CD14-positive monocyte (primary cell): ENCODE measurements at regions not wholly inside any gene's neighbourhood (a gene's known extent, or its start where the extent isn't known, plus 50 kb on each side); places are given as distances from the start of the nearest gene placed in this dataset.

Experiments
- DNase-seq, 3 donors: peaks; one replicate each; pipeline ENCODE4 v3.0.0-alpha.2; 2011 to 2022
- H2AFZ ChIP-seq: 2 replicates; pipeline ENCODE4 v1.6.0; 2012; ENCODE audit warnings: mild to moderate bottlenecking, low read depth, low read length, inconsistent platforms; ENCODE audit not compliant: insufficient read depth, poor library complexity, severe bottlenecking
- H3K27ac ChIP-seq, 2 donors: 1 replicate in 1 of 2; 2 replicates in 1 of 2; pipeline ENCODE4 v1.5.1; 2012 to 2013; ENCODE audit warnings: low read length in 2 of 2, control low read depth in 1 of 2, inconsistent platforms in 1 of 2, low read depth in 1 of 2, mild to moderate bottlenecking in 1 of 2
- H3K27me3 ChIP-seq, 2 donors: one replicate each; pipeline versions ENCODE4 v1.6.0 to v1.6.1; 2011 to 2013; ENCODE audit warnings: low read length in 2 of 2; ENCODE audit not compliant: control insufficient read depth in 2 of 2, insufficient read depth in 2 of 2
- H3K36me3 ChIP-seq, 2 donors: replicated peaks in 1 of 2; 1 replicate in 1 of 2; 2 replicates in 1 of 2; pipeline versions ENCODE4 v1.5.1 to v1.6.1; 2012 to 2013; ENCODE audit warnings: low read length in 2 of 2, control low read depth in 1 of 2, inconsistent platforms in 1 of 2, mild to moderate bottlenecking in 1 of 2; ENCODE audit not compliant: insufficient read depth in 2 of 2, control insufficient read depth in 1 of 2
- H3K4me1 ChIP-seq, 2 donors: 1 replicate in 1 of 2; 2 replicates in 1 of 2; pipeline versions ENCODE4 v1.5.1 to v1.6.1; 2012 to 2013; ENCODE audit warnings: low read length in 2 of 2, control low read depth in 1 of 2, inconsistent platforms in 1 of 2, mild to moderate bottlenecking in 1 of 2, moderate library complexity in 1 of 2; ENCODE audit not compliant: insufficient read depth in 2 of 2, control insufficient read depth in 1 of 2
- H3K4me2 ChIP-seq: replicated peaks from 2 replicates; pipeline ENCODE3; 2012; ENCODE audit warnings: low read length, moderate library complexity, mild to moderate bottlenecking; ENCODE audit not compliant: poor library complexity, severe bottlenecking; ENCODE audit errors: extremely low read depth
- H3K4me3 ChIP-seq, 3 experiments: fragments of 200-600 bp in 1 of 3; sonication (generic) in 1 of 3; replicated peaks in 1 of 3; 1 replicate in 2 of 3; 2 replicates in 1 of 3; pipeline ENCODE4 v1.5.1; 2011 to 2013; ENCODE audit warnings: low read length in 3 of 3, mild to moderate bottlenecking in 3 of 3, control low read depth in 2 of 3, low read depth in 2 of 3, inconsistent platforms in 1 of 3, moderate library complexity in 1 of 3
- H3K79me2 ChIP-seq: 2 replicates; pipeline ENCODE4 v1.6.0; 2012; ENCODE audit warnings: mild to moderate bottlenecking, control low read depth, inconsistent platforms, low read length, moderate library complexity; ENCODE audit not compliant: insufficient read depth
- H3K9ac ChIP-seq: 2 replicates; pipeline ENCODE4 v1.6.0; 2017; ENCODE audit warnings: low read length, mild to moderate bottlenecking; ENCODE audit not compliant: insufficient read depth, poor library complexity, severe bottlenecking
- H3K9me3 ChIP-seq, 2 donors: replicated peaks in 1 of 2; 1 replicate in 1 of 2; 2 replicates in 1 of 2; pipeline versions ENCODE4 v1.5.1 to v1.6.1; 2012 to 2013; ENCODE audit warnings: low read length in 2 of 2, control low read depth in 1 of 2; ENCODE audit not compliant: control insufficient read depth in 1 of 2, insufficient read depth in 1 of 2
- H4K20me1 ChIP-seq: 2 replicates; pipeline ENCODE4 v1.6.0; 2012; ENCODE audit warnings: mild to moderate bottlenecking, low read length, control low read depth, moderate library complexity; ENCODE audit not compliant: insufficient read depth
- H3K27ac Mint-ChIP-seq, 7 donors: one replicate each; pipeline ENCODE4 v1.8.0; 2020; ENCODE audit warnings: mild to moderate bottlenecking in 7 of 7, mixed read lengths in 7 of 7, moderate library complexity in 6 of 7, inconsistent platforms in 2 of 7
- H3K27me3 Mint-ChIP-seq, 3 donors: one replicate each; pipeline ENCODE4 v1.8.0; 2021 to 2022; ENCODE audit warnings: low read depth in 3 of 3, mild to moderate bottlenecking in 3 of 3, mixed read lengths in 3 of 3, moderate library complexity in 3 of 3, inconsistent platforms in 1 of 3
- H3K36me3 Mint-ChIP-seq, 2 donors: one replicate each; pipeline ENCODE4 v1.8.0; 2020; ENCODE audit warnings: mixed read lengths in 2 of 2, inconsistent platforms in 1 of 2, mild to moderate bottlenecking in 1 of 2
- H3K4me1 Mint-ChIP-seq: one replicate; pipeline ENCODE4 v1.8.0; 2020; ENCODE audit warnings: mild to moderate bottlenecking, mixed read lengths
- H3K4me3 Mint-ChIP-seq, 2 donors: one replicate each; pipeline ENCODE4 v1.8.0; 2020; ENCODE audit warnings: mild to moderate bottlenecking in 2 of 2, mixed read lengths in 2 of 2, moderate library complexity in 1 of 2
- H3K9me3 Mint-ChIP-seq, 7 donors: one replicate each; pipeline ENCODE4 v1.8.0; 2020 to 2022; ENCODE audit warnings: mixed read lengths in 7 of 7, mild to moderate bottlenecking in 6 of 7, moderate library complexity in 6 of 7, inconsistent platforms in 2 of 7
- CTCF ChIP-seq: fragments of 200-600 bp; IDR thresholded peaks from one replicate; pipeline ENCODE4 v1.8.0; 2022; ENCODE audit warnings: antibody characterized with exemption, mild to moderate bottlenecking
- WGBS: methylation state at CpG from one replicate; pipeline ENCODE4 v1.1.5; 2013; ENCODE audit warnings: missing lambda C conversion rate; ENCODE audit not compliant: insufficient coverage; 5-methylcytosine and 5-hydroxymethylcytosine counted together
- intact Hi-C, 2 donors: fragments of 100-400 bp; cut with micrococcal nuclease; formaldehyde crosslinking; loops; one replicate each; pipeline versions ENCODE4 v1.15.0 to v1.15.1; 2023

- Histone ChIP-seq H3K4me3 (no peak overlapping the region), H3K4me2 (no peak overlapping the region), H3K9me3 (no peaks in the 10 kb centered on the region), H3K79me2 (no peaks in the 10 kb centered on the region), H3K9ac (no peak overlapping the region), H2AFZ (no peak overlapping the region), H3K36me3 (no peaks in the 10 kb centered on the region), H3K27me3 (no peaks in the 10 kb centered on the region), H3K4me1 (no peaks in the 10 kb centered on the region), H4K20me1 (no peaks in the 10 kb centered on the region), H3K27ac (no peak overlapping the region)
- DNase-seq, result no peak
- no peak for TF ChIP-seq CTCF
- intact Hi-C loops, result no loop called here
- Mint-ChIP-seq H3K27me3 (no peaks in the 10 kb centered on the region), H3K4me3 (no peak overlapping the region), H3K27ac (no peak overlapping the region), H3K9me3 (peaks cover 0 to 6% (median 0%) of the 10 kb centered on the region in 7 donors), H3K4me1 (no peaks in the 10 kb centered on the region), H3K36me3 (no peaks in the 10 kb centered on the region)
- WGBS, result no CpG with 5 or more reads among the region's 3 CpGs
Measured at GRCh38 chrX:113195949-113196348, 355.3 kb upstream of the AMOT start.

GRCh38 chrX:113192418-113192817 lies 351.8 kb upstream of the AMOT start:
- Histone ChIP-seq H3K9me3 (peaks cover 12 to 24% of the 10 kb centered on the region in 2 donors), H3K36me3 (no peaks in the 10 kb centered on the region), H3K4me1 (no peaks in the 10 kb centered on the region), H3K4me2 (no peak overlapping the region), H3K4me3 (no peak overlapping the region), H2AFZ (no peak overlapping the region), H3K27me3 (no peaks in the 10 kb centered on the region), H3K79me2 (no peaks in the 10 kb centered on the region), H3K27ac (no peak overlapping the region), H3K9ac (no peak overlapping the region), H4K20me1 (no peaks in the 10 kb centered on the region)
- Mint-ChIP-seq H3K9me3 (peaks cover 0 to 13% (median 7%) of the 10 kb centered on the region in 7 donors), H3K27me3 (no peaks in the 10 kb centered on the region), H3K4me3 (no peak overlapping the region), H3K27ac (no peak overlapping the region), H3K36me3 (no peaks in the 10 kb centered on the region), H3K4me1 (no peaks in the 10 kb centered on the region)
- no peak for TF ChIP-seq CTCF
- no peak for DNase-seq
- intact Hi-C loops, result no loop called here
